GM23248 (cell line): ENCODE measurements at regions not wholly inside any gene's neighbourhood (a gene's known extent, or its start where the extent isn't known, plus 50 kb on each side); places are given as distances from the start of the nearest gene placed in this dataset.

ENCODE experiments used
- DNase-seq: peaks from one replicate; pipeline ENCODE4 v3.0.0-alpha.2; 2015
- H2AFZ ChIP-seq: fragments of 200-600 bp; sonication (generic); 2 replicates; pipeline ENCODE4 v1.6.1; 2016; ENCODE audit warnings: antibody characterized with exemption
- H3F3A ChIP-seq: fragments of 200-600 bp; sonication (generic); 2 replicates; pipeline ENCODE4 v1.6.1; 2016; ENCODE audit warnings: mild to moderate bottlenecking, antibody characterized with exemption, mixed run types; ENCODE audit not compliant: insufficient read depth
- H3K27ac ChIP-seq: fragments of 200-600 bp; sonication (generic); 2 replicates; pipeline ENCODE4 v1.5.1; 2016; ENCODE audit warnings: mild to moderate bottlenecking
- H3K27me3 ChIP-seq: fragments of 200-600 bp; sonication (generic); replicated peaks from 2 replicates; pipeline ENCODE4 v1.6.1; 2016; ENCODE audit warnings: mild to moderate bottlenecking; ENCODE audit not compliant: insufficient read depth
- H3K36me3 ChIP-seq: fragments of 200-600 bp; sonication (generic); 2 replicates; pipeline ENCODE4 v1.6.1; 2016; ENCODE audit warnings: low read depth, mild to moderate bottlenecking
- H3K4me1 ChIP-seq: fragments of 200-600 bp; sonication (generic); 2 replicates; pipeline ENCODE4 v1.6.1; 2016; ENCODE audit warnings: mild to moderate bottlenecking; ENCODE audit not compliant: insufficient read depth
- H3K4me2 ChIP-seq: fragments of 200-600 bp; sonication (generic); one replicate; pipeline ENCODE4 v1.6.1; 2016; ENCODE audit warnings: mild to moderate bottlenecking; ENCODE audit not compliant: unreplicated experiment
- H3K4me3 ChIP-seq: fragments of 200-600 bp; sonication (generic); 2 replicates; pipeline ENCODE4 v1.5.1; 2016; ENCODE audit warnings: mild to moderate bottlenecking
- H3K79me2 ChIP-seq: fragments of 200-600 bp; sonication (generic); 2 replicates; pipeline ENCODE4 v1.6.1; 2016; ENCODE audit warnings: mild to moderate bottlenecking; ENCODE audit not compliant: insufficient read depth
- H3K9ac ChIP-seq: fragments of 200-600 bp; sonication (generic); 2 replicates; pipeline ENCODE4 v1.6.1; 2016; ENCODE audit warnings: mild to moderate bottlenecking
- H3K9me2 ChIP-seq: fragments of 200-600 bp; sonication (generic); 2 replicates; pipeline ENCODE4 v1.6.1; 2016; ENCODE audit warnings: mixed run types, mild to moderate bottlenecking, moderate library complexity; ENCODE audit not compliant: insufficient read depth
- H3K9me3 ChIP-seq: fragments of 200-600 bp; sonication (generic); one replicate; pipeline ENCODE4 v1.6.1; 2017; ENCODE audit warnings: low read depth
- H4K20me1 ChIP-seq: fragments of 200-600 bp; sonication (generic); 2 replicates; pipeline ENCODE4 v1.6.0; 2016; ENCODE audit not compliant: insufficient read depth
- EZH2 ChIP-seq: fragments of 200-600 bp; sonication (generic); IDR thresholded peaks from 2 replicates; pipeline ENCODE4 v1.6.1; 2018; ENCODE audit warnings: antibody characterized with exemption, mild to moderate bottlenecking; ENCODE audit not compliant: insufficient read depth, poor library complexity, severe bottlenecking
- EZH2phosphoT487 ChIP-seq: fragments of 200-600 bp; sonication (generic); IDR thresholded peaks from 2 replicates; pipeline ENCODE4 v1.6.1; 2018; ENCODE audit warnings: antibody characterized with exemption, moderate library complexity, mild to moderate bottlenecking, low read depth; ENCODE audit not compliant: insufficient read depth
- WGBS, 2 experiments: methylation state at CpG; one replicate each; pipeline ENCODE4 v1.1.6; 2015 to 2017; ENCODE audit warnings: low lambda C conversion rate in 2 of 2, low coverage in 1 of 2; ENCODE audit errors: missing lambda C conversion rate in 2 of 2; 5-methylcytosine and 5-hydroxymethylcytosine counted together
- in situ Hi-C: fragments of 300-500 bp; cut with MboI; formaldehyde crosslinking; loops from 2 replicates; pipeline ENCODE4 v1.15.0; 2020

DNA sequence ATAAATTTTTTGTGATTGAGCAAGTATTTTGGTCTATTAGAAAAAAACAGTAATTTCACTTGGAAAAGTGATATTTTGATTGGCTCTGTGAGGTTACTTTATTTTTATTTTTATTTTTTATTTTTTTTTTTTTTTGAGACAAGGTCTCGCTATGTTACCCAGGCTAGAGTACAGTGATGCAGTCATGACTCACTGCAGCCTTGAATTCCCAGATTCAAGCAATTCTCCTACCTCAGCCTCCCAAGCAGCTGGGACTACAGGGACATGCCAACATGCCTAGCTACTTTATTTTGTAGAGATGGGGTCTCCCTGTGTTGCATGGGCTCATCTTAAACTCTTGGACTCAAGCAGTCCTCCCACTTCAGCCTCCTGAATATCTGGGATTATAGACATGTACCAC lies 60.9 kb upstream of the MGAT5 start:
- Histone ChIP-seq H3K4me2 (no peak overlapping the region), H3K27me3 (no peaks in the 10 kb centered on the region), H2AFZ (no peak overlapping the region), H3F3A (no peaks in the 10 kb centered on the region), H3K79me2 (peaks cover 25% of the 10 kb centered on the region), H3K36me3 (no peaks in the 10 kb centered on the region), H4K20me1 (no peaks in the 10 kb centered on the region), H3K9me2 (no peaks in the 10 kb centered on the region), H3K27ac (no peak overlapping the region), H3K4me3 (no peak overlapping the region), H3K4me1 (no peaks in the 10 kb centered on the region), H3K9ac (no peak overlapping the region), H3K9me3 (no peaks in the 10 kb centered on the region)
- WGBS, 2 experiments, result 20 to 25% methylated on average over 1 of the region's 1 CpG
- TF ChIP-seq EZH2phosphoT487 (no peak), EZH2 (no peak)
- in situ Hi-C loops, result no loop called here
- peak; percentile 68 for DNase-seq

DNA sequence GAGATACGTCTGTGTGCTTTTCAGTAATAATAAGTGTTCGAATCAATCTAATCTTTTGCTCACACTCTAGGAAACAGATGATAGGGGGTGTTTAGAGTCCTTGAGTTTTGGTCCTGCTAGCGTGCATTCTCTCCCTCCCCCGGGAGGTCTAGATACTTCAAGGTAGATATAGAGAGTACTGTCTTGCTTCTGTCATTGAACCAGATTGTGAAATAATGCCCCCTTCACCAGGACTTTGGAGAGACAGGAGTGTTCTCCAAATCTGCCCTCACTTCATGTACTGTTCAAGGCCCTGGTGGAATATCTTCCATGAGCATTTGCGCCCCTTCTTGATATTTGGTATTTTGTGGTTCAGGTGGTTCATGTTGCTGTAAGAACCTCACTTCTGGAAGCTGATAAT lies 59.4 kb upstream of the MGAT5 start:
- H3K27me3 ChIP-seq, result no peaks in the 10 kb centered on the region

DNA sequence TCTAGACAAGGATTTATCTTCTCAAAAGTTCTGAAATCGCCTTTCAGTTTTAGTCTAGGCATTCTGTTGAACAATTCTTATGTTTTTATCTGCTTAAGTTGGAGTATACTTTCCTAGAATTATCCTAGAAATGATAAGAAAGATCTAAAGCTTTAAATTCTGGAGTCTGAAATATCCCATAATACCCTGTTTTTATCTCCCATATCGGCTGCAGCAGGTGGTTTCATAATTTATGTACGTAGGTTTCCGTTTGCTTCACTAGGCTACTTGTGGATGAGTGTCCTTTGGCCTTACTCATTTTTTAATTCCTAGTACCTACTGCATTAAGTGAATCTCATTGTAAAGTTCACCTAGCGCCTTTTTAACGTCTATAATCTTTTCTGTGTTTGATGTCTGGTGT lies 58.5 kb upstream of the MGAT5 start:
- in situ Hi-C loops, result no loop called here
- Histone ChIP-seq H4K20me1 (no peaks in the 10 kb centered on the region), H3K79me2 (peaks cover 31% of the 10 kb centered on the region), H3K4me3 (no peak overlapping the region), H3K4me2 (no peak overlapping the region), H3F3A (no peaks in the 10 kb centered on the region), H2AFZ (no peak overlapping the region), H3K27me3 (no peaks in the 10 kb centered on the region), H3K27ac (no peak overlapping the region), H3K9ac (no peak overlapping the region), H3K4me1 (no peaks in the 10 kb centered on the region), H3K9me3 (no peaks in the 10 kb centered on the region), H3K9me2 (no peaks in the 10 kb centered on the region), H3K36me3 (no peaks in the 10 kb centered on the region)
- no peak for DNase-seq
- TF ChIP-seq EZH2phosphoT487, result no peak
- 97 to 98% methylated on average over 6 of the region's 6 CpGs for whole genome bisulfite sequencing, 2 experiments

More for the DNA sequence above, 59.4 kb upstream of the MGAT5 start:
- H3K4me1 ChIP-seq, result no peaks in the 10 kb centered on the region
- H3K9me3 ChIP-seq, result no peaks in the 10 kb centered on the region
- no peak overlapping the region for H3K4me2 ChIP-seq
- WGBS, 2 experiments, result 96 to 97% methylated on average over 5 of the region's 5 CpGs
- peaks cover 29% of the 10 kb centered on the region for H3K79me2 ChIP-seq
- H2AFZ ChIP-seq, result no peak overlapping the region
- H4K20me1 ChIP-seq, result no peaks in the 10 kb centered on the region
- DNase-seq, result no peak
- in situ Hi-C loops, result no loop called here
- no peak overlapping the region for H3K4me3 ChIP-seq
- no peak for TF ChIP-seq EZH2phosphoT487
- no peak for TF ChIP-seq EZH2
- no peak overlapping the region for H3K9ac ChIP-seq
- no peak overlapping the region for H3K27ac ChIP-seq
- H3K36me3 ChIP-seq, result no peaks in the 10 kb centered on the region
- no peaks in the 10 kb centered on the region for H3F3A ChIP-seq
- H3K9me2 ChIP-seq, result no peaks in the 10 kb centered on the region

DNA sequence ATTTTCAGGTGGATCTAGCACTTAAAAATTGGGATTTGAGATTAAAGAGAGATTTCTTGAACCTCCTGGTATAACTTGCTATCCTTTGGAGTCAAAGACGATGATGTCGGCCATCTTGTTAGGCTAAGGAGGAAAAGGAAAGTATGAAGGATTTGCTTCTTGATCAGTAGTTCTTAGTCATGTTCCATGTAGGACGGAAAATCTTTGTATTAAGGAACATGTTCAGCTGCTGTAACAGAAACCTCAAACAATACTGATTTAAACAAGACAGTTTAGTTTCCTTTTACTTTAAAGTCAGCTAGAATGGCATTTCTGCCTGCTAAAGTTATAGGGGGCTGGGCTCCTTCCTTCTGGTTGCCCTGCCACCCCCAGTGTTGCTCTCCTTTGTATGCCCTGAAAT lies 56.4 kb upstream of the MGAT5 start:
- peaks cover 4% of the 10 kb centered on the region; the same call in 1 of the 2 replicates for H3K4me1 ChIP-seq
- H3F3A ChIP-seq, result no peaks in the 10 kb centered on the region
- H3K4me3 ChIP-seq, result no peak overlapping the region
- no peak overlapping the region for H3K27ac ChIP-seq
- H3K9me3 ChIP-seq, result no peaks in the 10 kb centered on the region
- H3K36me3 ChIP-seq, result no peaks in the 10 kb centered on the region
- in situ Hi-C loops, result no loop called here
- no peak overlapping the region for H3K9ac ChIP-seq
- TF ChIP-seq EZH2phosphoT487 (no peak), EZH2 (no peak)
- H2AFZ ChIP-seq, result no peak overlapping the region
- H3K4me2 ChIP-seq, result no peak overlapping the region
- H3K27me3 ChIP-seq, result no peaks in the 10 kb centered on the region
- no peaks in the 10 kb centered on the region for H4K20me1 ChIP-seq
- no peak for DNase-seq
- no peaks in the 10 kb centered on the region for H3K9me2 ChIP-seq
- peaks cover 41% of the 10 kb centered on the region for H3K79me2 ChIP-seq
- WGBS, 2 experiments, result 94 to 100% methylated on average over 3 of the region's 3 CpGs

DNA sequence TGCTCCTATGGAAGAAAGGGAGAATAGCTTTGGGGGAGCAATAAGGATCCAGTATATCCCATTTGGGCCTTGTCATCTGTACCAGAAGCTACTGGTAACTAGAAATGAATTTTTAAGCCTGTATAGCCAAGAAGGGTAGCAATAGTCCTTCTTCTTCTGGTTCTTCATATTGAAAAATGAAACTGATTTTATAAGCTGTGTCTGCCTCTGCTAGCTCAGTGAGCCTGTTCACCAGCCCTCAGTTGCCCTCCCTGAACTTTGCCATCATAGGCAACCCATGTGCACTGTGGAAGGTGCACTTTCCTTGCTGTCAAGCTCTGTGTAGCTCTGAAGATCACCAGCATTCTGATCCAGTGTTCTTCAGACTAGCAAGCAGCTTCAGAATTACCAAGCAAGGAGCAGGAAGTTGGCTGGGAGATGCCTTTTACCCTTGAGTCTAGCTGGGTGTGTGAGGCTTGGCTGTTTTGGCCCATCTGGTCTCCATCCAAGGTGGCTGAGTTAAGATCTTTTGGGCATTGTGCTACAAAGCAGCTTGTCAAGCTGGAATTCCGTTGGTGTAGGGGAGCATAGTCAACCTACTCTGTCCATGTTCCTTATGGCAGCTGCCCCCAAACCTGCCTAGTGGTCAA lies 55.8 kb upstream of the MGAT5 start:
- Histone ChIP-seq H3K4me3 (no peak overlapping the region), H3K4me1 (peaks cover 9% of the 10 kb centered on the region; the same call in 1 of the 2 replicates), H4K20me1 (no peaks in the 10 kb centered on the region), H3K9me3 (no peaks in the 10 kb centered on the region), H3K4me2 (no peak overlapping the region), H3K27ac (no peak overlapping the region), H3F3A (no peaks in the 10 kb centered on the region), H3K79me2 (peaks cover 41% of the 10 kb centered on the region), H3K9me2 (no peaks in the 10 kb centered on the region), H3K36me3 (no peaks in the 10 kb centered on the region), H3K27me3 (no peaks in the 10 kb centered on the region), H3K9ac (no peak overlapping the region), H2AFZ (no peak overlapping the region)
- WGBS, 2 experiments, result 74 to 75% methylated on average over 1 of the region's 1 CpG
- TF ChIP-seq EZH2, result no peak
- TF ChIP-seq EZH2phosphoT487, result no peak
- no peak for DNase-seq
- in situ Hi-C loops, result no loop called here
